H9 (cell line): ENCODE measurements at regions not wholly inside any gene's neighbourhood (a gene's known extent, or its start where the extent isn't known, plus 50 kb on each side); places are given as distances from the start of the nearest gene placed in this dataset.

Experiments
- DNase-seq: peaks from one replicate; pipeline ENCODE4 v3.0.0-alpha.2; 2017
- H2AFZ ChIP-seq: one replicate; pipeline ENCODE4 v1.6.1; 2013; ENCODE audit warnings: mild to moderate bottlenecking, low read length, control low read depth, moderate library complexity
- H2AK5ac ChIP-seq: 2 replicates; pipeline ENCODE4 v1.6.1; 2013; ENCODE audit warnings: low read length, control low read depth, mixed read lengths; ENCODE audit not compliant: insufficient read length
- H2BK120ac ChIP-seq: one replicate; pipeline ENCODE4 v1.6.1; 2013; ENCODE audit warnings: low read depth, mild to moderate bottlenecking, low read length, control low read depth, inconsistent platforms; ENCODE audit not compliant: poor library complexity, severe bottlenecking
- H2BK12ac ChIP-seq: 2 replicates; pipeline ENCODE4 v1.6.1; 2013; ENCODE audit warnings: low read length, control low read depth, mixed read lengths, low read depth; ENCODE audit not compliant: insufficient read length
- H2BK15ac ChIP-seq: 2 replicates; pipeline ENCODE4 v1.6.1; 2013; ENCODE audit warnings: low read depth, low read length, control low read depth
- H2BK20ac ChIP-seq: one replicate; pipeline ENCODE4 v1.6.1; 2013; ENCODE audit warnings: low read depth, mild to moderate bottlenecking, low read length, control low read depth, inconsistent platforms; ENCODE audit not compliant: poor library complexity, severe bottlenecking
- H2BK5ac ChIP-seq: 2 replicates; pipeline ENCODE4 v1.6.1; 2013; ENCODE audit warnings: low read length, control low read depth, mixed read lengths; ENCODE audit not compliant: insufficient read length
- H3K14ac ChIP-seq: 2 replicates; pipeline ENCODE4 v1.6.1; 2013; ENCODE audit warnings: low read length, control low read depth; ENCODE audit not compliant: insufficient read depth
- H3K18ac ChIP-seq: 2 replicates; pipeline ENCODE4 v1.6.1; 2013; ENCODE audit warnings: low read depth, mild to moderate bottlenecking, mixed read lengths, low read length, control low read depth; ENCODE audit not compliant: insufficient read length
- H3K23ac ChIP-seq: 2 replicates; pipeline ENCODE4 v1.6.1; 2013; ENCODE audit warnings: low read length, control low read depth, mixed read lengths, low read depth; ENCODE audit not compliant: insufficient read length
- H3K23me2 ChIP-seq: 2 replicates; pipeline ENCODE4 v1.6.1; 2013; ENCODE audit warnings: low read depth, mild to moderate bottlenecking, mixed read lengths, low read length, control low read depth; ENCODE audit not compliant: insufficient read length, poor library complexity, severe bottlenecking
- H3K27ac ChIP-seq: 2 replicates; pipeline ENCODE4 v1.5.1; 2013; ENCODE audit warnings: low read length, control low read depth, mixed read lengths, low read depth; ENCODE audit not compliant: insufficient read length
- H3K27me3 ChIP-seq: 2 replicates; pipeline ENCODE4 v1.6.1; 2013; ENCODE audit warnings: low read length, control low read depth, inconsistent platforms; ENCODE audit not compliant: insufficient read depth
- H3K4ac ChIP-seq: 2 replicates; pipeline ENCODE4 v1.6.1; 2013; ENCODE audit warnings: low read depth, mild to moderate bottlenecking, control low read depth, inconsistent platforms, low read length, moderate library complexity
- H3K4me1 ChIP-seq: 2 replicates; pipeline ENCODE4 v1.6.1; 2013; ENCODE audit warnings: low read length, control low read depth, inconsistent platforms; ENCODE audit not compliant: insufficient read depth
- H3K4me2 ChIP-seq: 2 replicates; pipeline ENCODE4 v1.6.1; 2013; ENCODE audit warnings: low read length, control low read depth, mixed read lengths; ENCODE audit not compliant: insufficient read length, insufficient read depth
- H3K56ac ChIP-seq: 2 replicates; pipeline ENCODE4 v1.6.1; 2013; ENCODE audit warnings: low read depth, mild to moderate bottlenecking, mixed read lengths, low read length, control low read depth; ENCODE audit not compliant: insufficient read length
- H3K79me1 ChIP-seq: 2 replicates; pipeline ENCODE4 v1.6.1; 2013; ENCODE audit warnings: low read depth, mild to moderate bottlenecking, moderate library complexity, low read length, control low read depth, inconsistent platforms; ENCODE audit not compliant: insufficient read depth, poor library complexity, severe bottlenecking
- H3K79me2 ChIP-seq: 2 replicates; pipeline ENCODE4 v1.6.1; 2013; ENCODE audit warnings: low read length, control low read depth, inconsistent platforms; ENCODE audit not compliant: insufficient read depth
- H3K9ac ChIP-seq: 2 replicates; pipeline ENCODE4 v1.6.1; 2013; ENCODE audit warnings: low read length, control low read depth, mixed read lengths; ENCODE audit not compliant: insufficient read length; ENCODE audit errors: extremely low read depth
- H3K9me3 ChIP-seq: one replicate; pipeline ENCODE4 v1.6.1; 2013; ENCODE audit warnings: low read depth, low read length, inconsistent platforms; ENCODE audit not compliant: control insufficient read depth
- H3T11ph ChIP-seq: one replicate; pipeline ENCODE4 v1.6.1; 2013; ENCODE audit warnings: mild to moderate bottlenecking, low read length, control low read depth, inconsistent platforms
- H4K20me1 ChIP-seq: one replicate; pipeline ENCODE4 v1.6.1; 2013; ENCODE audit not compliant: control insufficient read depth, insufficient read length, insufficient read depth
- H4K5ac ChIP-seq: 2 replicates; pipeline ENCODE4 v1.6.1; 2013; ENCODE audit warnings: low read depth, mild to moderate bottlenecking, mixed read lengths, low read length, control low read depth; ENCODE audit not compliant: insufficient read length
- H4K8ac ChIP-seq: replicated peaks from 2 replicates; pipeline ENCODE4 v1.6.1; 2013; ENCODE audit warnings: low read length, control low read depth, mixed read lengths, low read depth; ENCODE audit not compliant: insufficient read length
- H4K91ac ChIP-seq: 2 replicates; pipeline ENCODE4 v1.6.1; 2013; ENCODE audit warnings: low read depth, mild to moderate bottlenecking, moderate library complexity, mixed read lengths, low read length, control low read depth; ENCODE audit not compliant: insufficient read length
- H3K27ac Mint-ChIP-seq, 3 experiments: 2 replicates in 2 of 3; 3 replicates in 1 of 3; pipeline ENCODE4 v1.8.0; 2020 to 2021; ENCODE audit warnings: mixed read lengths in 3 of 3, mild to moderate bottlenecking in 1 of 3, moderate library complexity in 1 of 3
- H3K27me3 Mint-ChIP-seq: 2 replicates; pipeline ENCODE4 v1.8.0; 2021; ENCODE audit warnings: low read depth, mild to moderate bottlenecking, moderate library complexity, mixed read lengths
- H3K36me3 Mint-ChIP-seq, 3 experiments: 2 replicates in 2 of 3; 3 replicates in 1 of 3; pipeline ENCODE4 v1.8.0; 2020 to 2021; ENCODE audit warnings: low read depth in 3 of 3, mixed read lengths in 3 of 3; ENCODE audit not compliant: insufficient read depth in 1 of 3
- H3K4me1 Mint-ChIP-seq, 2 experiments: 2 replicates each; pipeline ENCODE4 v1.8.0; 2020; ENCODE audit warnings: mixed read lengths in 2 of 2
- H3K4me3 Mint-ChIP-seq, 2 experiments: 2 replicates in 1 of 2; 3 replicates in 1 of 2; pipeline ENCODE4 v1.8.0; 2020 to 2021; ENCODE audit warnings: mild to moderate bottlenecking in 2 of 2, mixed read lengths in 2 of 2, moderate library complexity in 1 of 2
- H3K9me3 Mint-ChIP-seq, 2 experiments: 2 replicates in 1 of 2; 3 replicates in 1 of 2; pipeline ENCODE4 v1.8.0; 2020; ENCODE audit warnings: mild to moderate bottlenecking in 2 of 2, mixed read lengths in 2 of 2, moderate library complexity in 1 of 2
- CTCF ChIP-seq: fragments of 200-600 bp; sonication (generic); conservative IDR thresholded peaks from 3 replicates; pipeline ENCODE4 v1.8.0; 2021; ENCODE audit warnings: antibody characterized with exemption, mild to moderate bottlenecking
- WGBS: extraction: QIAGEN DNeasy Blood & Tissue Kit; methylation state at CpG from one replicate; pipeline ENCODE4 v1.1.7; 2013; ENCODE audit warnings: missing lambda C conversion rate, low lambda C conversion rate, mixed read lengths; ENCODE audit not compliant: insufficient read length; ENCODE audit errors: extremely low coverage; 5-methylcytosine and 5-hydroxymethylcytosine counted together

DNA sequence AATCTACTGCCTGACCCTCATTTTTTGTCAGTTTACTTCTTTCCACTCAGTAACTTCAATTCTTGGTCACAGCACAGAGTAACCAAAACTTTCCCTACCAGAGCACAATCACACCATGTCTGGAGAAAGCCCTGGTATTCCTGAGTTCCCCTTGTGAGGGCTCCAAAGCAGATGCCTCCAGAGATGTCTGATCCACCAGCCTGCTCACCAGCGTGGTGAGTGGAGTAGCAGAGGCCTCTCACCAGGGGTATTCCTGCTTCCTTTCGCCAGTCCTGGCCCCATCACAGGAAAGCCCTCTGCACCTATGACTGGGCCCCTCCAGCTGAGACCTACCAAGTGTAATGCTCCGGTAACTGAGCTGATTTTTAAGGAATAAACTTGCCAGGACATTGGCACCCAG, 205.4 kb upstream of the HS3ST3A1 start:
- Mint-ChIP-seq H3K36me3 (no peaks in the 10 kb centered on the region), H3K4me3 (no peak overlapping the region), H3K27ac (no peak overlapping the region), H3K27me3 (no peaks in the 10 kb centered on the region; the same call in 1 of the 2 replicates), H3K9me3 (no peaks in the 10 kb centered on the region; a peak in 1 of 5 replicates), H3K4me1 (no peaks in the 10 kb centered on the region)
- no peak overlapping the region for H3K4me2 ChIP-seq
- H3K23me2 ChIP-seq: no peaks in the 10 kb centered on the region
- no CpG with 5 or more reads among the region's 3 CpGs for WGBS
- no peak overlapping the region for H3K27ac ChIP-seq
- H3K56ac ChIP-seq: no peak overlapping the region
- no peak overlapping the region for H2BK12ac ChIP-seq
- H3K18ac ChIP-seq: no peak overlapping the region
- no peaks in the 10 kb centered on the region for H3K79me2 ChIP-seq
- H3K9ac ChIP-seq: no peak overlapping the region
- no peak overlapping the region for H2AFZ ChIP-seq
- DNase-seq: no peak
- H3K14ac ChIP-seq: no peak overlapping the region
- H4K20me1 ChIP-seq: no peaks in the 10 kb centered on the region
- no peaks in the 10 kb centered on the region for H3K27me3 ChIP-seq
- no peaks in the 10 kb centered on the region for H3K4me1 ChIP-seq
- H2BK20ac ChIP-seq: no peak overlapping the region
- H4K91ac ChIP-seq: no peak overlapping the region
- H3K4ac ChIP-seq: no peak overlapping the region
- TF ChIP-seq CTCF: no peak
- no peak overlapping the region for H2AK5ac ChIP-seq
- H3K9me3 ChIP-seq: no peaks in the 10 kb centered on the region
- H3T11ph ChIP-seq: no peak overlapping the region
- H3K23ac ChIP-seq: no peak overlapping the region
- H2BK15ac ChIP-seq: no peak overlapping the region
- no peak overlapping the region for H4K5ac ChIP-seq
- no peak overlapping the region for H4K8ac ChIP-seq
- H3K79me1 ChIP-seq: no peaks in the 10 kb centered on the region
- H2BK5ac ChIP-seq: no peak overlapping the region
- H2BK120ac ChIP-seq: no peak overlapping the region
